Prostate gland (tissue), 2 donors: ENCODE measurements at regions not wholly inside any gene's neighbourhood (a gene's known extent, or its start where the extent isn't known, plus 50 kb on each side); places are given as distances from the start of the nearest gene placed in this dataset.

ENCODE experiments used
- DNase-seq: peaks from one replicate; pipeline ENCODE4 v3.0.0-alpha.2; 2019; ENCODE audit warnings: low spot score
- H3K27ac ChIP-seq, 2 donors: fragments of 200-600 bp; sonication (generic); 2 replicates each; pipeline ENCODE4 v1.5.1; 2017 to 2019
- H3K27me3 ChIP-seq: fragments of 200-600 bp; sonication (generic); replicated peaks from 2 replicates; pipeline ENCODE4 v1.5.1; 2019; ENCODE audit not compliant: insufficient read depth
- H3K36me3 ChIP-seq, 2 donors: fragments of 200-600 bp; sonication (generic); 1 replicate in 1 of 2; 2 replicates in 1 of 2; pipeline versions ENCODE4 v1.5.1 to v1.8.1; 2017 to 2019
- H3K4me1 ChIP-seq: fragments of 200-600 bp; sonication (generic); replicated peaks from 2 replicates; pipeline ENCODE4 v1.5.1; 2019
- H3K4me3 ChIP-seq, 2 donors: fragments of 200-600 bp; sonication (generic); 2 replicates each; pipeline ENCODE4 v1.5.1; 2017 to 2019
- H3K9me3 ChIP-seq: fragments of 200-600 bp; sonication (generic); 2 replicates; pipeline ENCODE4 v1.5.1; 2017
- CTCF ChIP-seq, 4 experiments: fragments of 200-600 bp in 2 of 4; fragments of 450-650 bp in 2 of 4; sonication (generic) in 2 of 4; IDR thresholded peaks; 1 replicate in 3 of 4; 2 replicates in 1 of 4; pipeline ENCODE4 v1.5.1; 2016 to 2019; ENCODE audit warnings: antibody characterized with exemption in 4 of 4, mild to moderate bottlenecking in 2 of 4, moderate library complexity in 2 of 4
- POLR2A ChIP-seq: fragments of 450-650 bp; IDR thresholded peaks from one replicate; pipeline ENCODE4 v1.6.1; 2016; ENCODE audit warnings: antibody characterized with exemption, mild to moderate bottlenecking
- POLR2AphosphoS5 ChIP-seq: sonication (generic); formaldehyde crosslinking; IDR thresholded peaks from one replicate; pipeline ENCODE4 v1.6.1; 2017; ENCODE audit warnings: antibody characterized with exemption
- WGBS: methylation state at CpG from one replicate; pipeline ENCODE4 v1.1.5; 2018; 5-methylcytosine and 5-hydroxymethylcytosine counted together
- intact Hi-C: fragments of 100-400 bp; cut with DNase I; formaldehyde crosslinking; loops from one replicate; pipeline ENCODE4 v1.14.2; 2022

DNA sequence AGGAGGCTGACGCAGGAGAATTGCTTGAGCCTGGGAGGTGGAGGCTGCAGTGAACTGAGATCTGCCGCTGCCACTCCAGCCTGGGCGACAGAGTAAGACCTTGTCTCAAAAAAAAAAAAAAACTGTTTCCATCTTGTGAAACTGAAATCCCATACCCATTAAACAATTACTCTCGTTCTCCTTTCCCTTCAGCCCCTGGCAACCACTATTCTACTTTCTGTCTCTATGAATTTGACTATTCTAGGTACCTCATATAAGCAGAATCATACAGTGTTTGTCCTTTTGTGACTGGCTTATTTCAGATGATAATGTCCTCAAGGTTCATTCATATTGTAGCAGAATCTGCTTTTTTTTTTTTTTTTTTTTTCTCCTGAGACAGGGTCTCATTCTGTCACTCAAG lies 51.5 kb upstream of the UBE2E1 start:
- H3K27me3 ChIP-seq = no peaks in the 10 kb centered on the region
- no peak for DNase-seq
- no peaks in the 10 kb centered on the region for H3K9me3 ChIP-seq
- intact Hi-C loops = no loop called here
- 78% methylated on average over 4 of the region's 4 CpGs for WGBS
- no peaks in the 10 kb centered on the region for H3K36me3 ChIP-seq
- H3K4me1 ChIP-seq = no peaks in the 10 kb centered on the region
- H3K4me3 ChIP-seq = no peak overlapping the region
- no peak overlapping the region for H3K27ac ChIP-seq
- TF ChIP-seq CTCF (IDR thresholded peaks at IDR 0.05) (no peak), POLR2AphosphoS5 (no peak), POLR2A (no peak)
